ENCODE measurements at regions not wholly inside any gene's neighbourhood (a gene's known extent, or its start where the extent isn't known, plus 50 kb on each side); places are given as distances from the start of the nearest gene placed in this dataset.

DNA sequence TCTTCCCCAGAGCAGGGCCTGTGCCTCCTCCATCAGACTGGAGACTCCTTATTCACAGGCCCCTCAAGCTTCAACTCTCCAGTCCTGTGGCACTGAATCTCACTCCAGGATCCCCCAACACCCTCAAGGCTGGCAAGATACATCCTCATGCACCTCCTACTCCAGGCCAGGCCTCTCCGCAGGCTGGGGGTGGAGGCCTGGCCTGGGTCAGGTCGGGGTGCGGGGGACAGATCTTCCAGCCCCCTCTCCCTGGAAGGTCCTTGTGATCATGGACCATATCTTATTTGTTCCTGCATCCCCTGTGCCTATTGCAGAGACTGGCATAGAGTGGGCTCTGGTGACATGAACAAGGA is 147.3 kb downstream of the SMAD6 start:
- H3K56ac ChIP-seq (ENCODE audit: insufficient read length, low read depth, low read length) = no peak overlapping the region
- no peak overlapping the region for H3K4me2 ChIP-seq (ENCODE audit: insufficient read depth, insufficient read length, low read length)
- Mint-ChIP-seq H3K4me3 (no peak overlapping the region), H3K27ac (peak overlapping the region in 1 of 3 experiments; percentile 48; a peak in 1 of 7 replicates), H3K27me3 (ENCODE audit: low read depth) (peaks cover 39% of the 10 kb centered on the region), H3K9me3 (no peaks in the 10 kb centered on the region; a peak in 1 of 5 replicates), H3K4me1 (peaks cover 12 to 21% of the 10 kb centered on the region in 2 experiments), H3K36me3 (ENCODE audit: insufficient read depth in 1 of 3, low read depth in 3 of 3) (no peaks in the 10 kb centered on the region; a peak in 1 of 7 replicates)
- no peaks in the 10 kb centered on the region for H3K27me3 ChIP-seq (ENCODE audit: insufficient read depth, low read length)
- H3K23ac ChIP-seq (ENCODE audit: insufficient read length, low read depth, low read length) = no peak overlapping the region
- no peak overlapping the region for H4K8ac ChIP-seq (replicated peaks; ENCODE audit: insufficient read length, low read depth, low read length)
- H2BK15ac ChIP-seq (ENCODE audit: low read depth, low read length) = no peak overlapping the region
- H3K4me1 ChIP-seq (ENCODE audit: insufficient read depth, low read length) = no peaks in the 10 kb centered on the region
- peak; percentile 6 for DNase-seq
- no peak overlapping the region for H2BK20ac ChIP-seq (ENCODE audit: low read depth, low read length, poor library complexity, severe bottlenecking)
- H3K23me2 ChIP-seq (ENCODE audit: insufficient read length, low read depth, low read length, poor library complexity, severe bottlenecking) = no peaks in the 10 kb centered on the region
- no peak overlapping the region for H2BK5ac ChIP-seq (ENCODE audit: insufficient read length, low read length)
- H2BK120ac ChIP-seq (ENCODE audit: low read depth, low read length, poor library complexity, severe bottlenecking) = no peak overlapping the region
- no peak overlapping the region for H2AK5ac ChIP-seq (ENCODE audit: insufficient read length, low read length)
- H2BK12ac ChIP-seq (ENCODE audit: insufficient read length, low read depth, low read length) = no peak overlapping the region
- no peak overlapping the region for H3K14ac ChIP-seq (ENCODE audit: insufficient read depth, low read length)
- TF ChIP-seq, protein P1, sequence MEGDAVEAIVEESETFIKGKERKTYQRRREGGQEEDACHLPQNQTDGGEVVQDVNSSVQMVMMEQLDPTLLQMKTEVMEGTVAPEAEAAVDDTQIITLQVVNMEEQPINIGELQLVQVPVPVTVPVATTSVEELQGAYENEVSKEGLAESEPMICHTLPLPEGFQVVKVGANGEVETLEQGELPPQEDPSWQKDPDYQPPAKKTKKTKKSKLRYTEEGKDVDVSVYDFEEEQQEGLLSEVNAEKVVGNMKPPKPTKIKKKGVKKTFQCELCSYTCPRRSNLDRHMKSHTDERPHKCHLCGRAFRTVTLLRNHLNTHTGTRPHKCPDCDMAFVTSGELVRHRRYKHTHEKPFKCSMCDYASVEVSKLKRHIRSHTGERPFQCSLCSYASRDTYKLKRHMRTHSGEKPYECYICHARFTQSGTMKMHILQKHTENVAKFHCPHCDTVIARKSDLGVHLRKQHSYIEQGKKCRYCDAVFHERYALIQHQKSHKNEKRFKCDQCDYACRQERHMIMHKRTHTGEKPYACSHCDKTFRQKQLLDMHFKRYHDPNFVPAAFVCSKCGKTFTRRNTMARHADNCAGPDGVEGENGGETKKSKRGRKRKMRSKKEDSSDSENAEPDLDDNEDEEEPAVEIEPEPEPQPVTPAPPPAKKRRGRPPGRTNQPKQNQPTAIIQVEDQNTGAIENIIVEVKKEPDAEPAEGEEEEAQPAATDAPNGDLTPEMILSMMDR (conservative IDR thresholded peaks at IDR 0.05) = no peak
- no peaks in the 10 kb centered on the region for H3K79me2 ChIP-seq (ENCODE audit: insufficient read depth, low read length)
- H3K9me3 ChIP-seq (ENCODE audit: control insufficient read depth, low read depth, low read length) = no peaks in the 10 kb centered on the region
- no peak overlapping the region for H3T11ph ChIP-seq (ENCODE audit: low read length)
- no peaks in the 10 kb centered on the region for H4K20me1 ChIP-seq (ENCODE audit: control insufficient read depth, insufficient read depth, insufficient read length)
- no peak overlapping the region for H3K18ac ChIP-seq (ENCODE audit: insufficient read length, low read depth, low read length)
- no peak overlapping the region for H3K4ac ChIP-seq (ENCODE audit: low read depth, low read length)
- H3K27ac ChIP-seq (ENCODE audit: insufficient read length, low read depth, low read length) = no peak overlapping the region
- no peak overlapping the region for H4K5ac ChIP-seq (ENCODE audit: insufficient read length, low read depth, low read length)
- no CpG with 5 or more reads among the region's 3 CpGs for WGBS (ENCODE audit: extremely low coverage, insufficient read length, low lambda C conversion rate)
- no peak overlapping the region for H3K9ac ChIP-seq (ENCODE audit: extremely low read depth, insufficient read length, low read length)
- no peaks in the 10 kb centered on the region for H3K79me1 ChIP-seq (ENCODE audit: insufficient read depth, low read depth, low read length, poor library complexity, severe bottlenecking)
- H2AFZ ChIP-seq (ENCODE audit: low read length) = no peak overlapping the region
- H4K91ac ChIP-seq (ENCODE audit: insufficient read length, low read depth, low read length) = no peak overlapping the region

Measured in H9 (cell line).